ELR (cell line): ENCODE measurements at regions not wholly inside any gene's neighbourhood (a gene's known extent, or its start where the extent isn't known, plus 50 kb on each side); places are given as distances from the start of the nearest gene placed in this dataset.

Experiments
- DNase-seq: peaks from one replicate; pipeline ENCODE4 v3.0.0-alpha.2; 2015; ENCODE audit warnings: low read depth

- DNase-seq, result no peak
These were observed 61.9 kb upstream of the PTPRZ1 start for GRCh38 chr7:121810831-121811672.

- DNase-seq, result no peak
These were observed 65.9 kb upstream of the PTPRZ1 start for GRCh38 chr7:121807078-121807477.

GRCh38 chr7:121803039-121803438, 69.9 kb upstream of the PTPRZ1 start:
- DNase-seq, result peak; percentile 9

- DNase-seq, result peak; percentile 2
These were observed 71.9 kb upstream of the PTPRZ1 start for GRCh38 chr7:121800916-121801675.

- DNase-seq, result peak; percentile 56
These were observed 74.1 kb upstream of the PTPRZ1 start for GRCh38 chr7:121798896-121799295.

GRCh38 chr7:121798453-121798840, 74.5 kb upstream of the PTPRZ1 start:
- no peak for DNase-seq

- peak; percentile 29 for DNase-seq
These were observed 75.1 kb upstream of the PTPRZ1 start for GRCh38 chr7:121797657-121798452.

GRCh38 chr7:121796936-121797656, 75.9 kb upstream of the PTPRZ1 start:
- DNase-seq, result no peak

- DNase-seq, result no peak
These were observed 76.6 kb upstream of the PTPRZ1 start for GRCh38 chr7:121796381-121796780.

GRCh38 chr7:121795736-121796135, 77.2 kb upstream of the PTPRZ1 start:
- DNase-seq, result no peak

GRCh38 chr7:121793716-121794115, 79.2 kb upstream of the PTPRZ1 start:
- DNase-seq, result no peak

GRCh38 chr7:121777672-121778071, 95.3 kb upstream of the PTPRZ1 start:
- no peak for DNase-seq

GRCh38 chr7:121774563-121774962, 98.4 kb upstream of the PTPRZ1 start:
- no peak for DNase-seq

- DNase-seq, result no peak
These were observed 106.3 kb upstream of the PTPRZ1 start for GRCh38 chr7:121766676-121767075.

GRCh38 chr7:121761399-121761798, 111.6 kb upstream of the PTPRZ1 start:
- peak; percentile 61 for DNase-seq

- no peak for DNase-seq
These were observed 117.0 kb upstream of the PTPRZ1 start for GRCh38 chr7:121755818-121756552.

GRCh38 chr7:121755286-121755685, 117.7 kb upstream of the PTPRZ1 start:
- DNase-seq, result no peak

- DNase-seq, result no peak
These were observed 119.0 kb upstream of the PTPRZ1 start for GRCh38 chr7:121753944-121754343.

- peak; percentile 32 for DNase-seq
These were observed 120.3 kb upstream of the PTPRZ1 start for GRCh38 chr7:121752706-121753105.

GRCh38 chr7:121748546-121748945, 124.4 kb upstream of the PTPRZ1 start:
- no peak for DNase-seq

GRCh38 chr7:121745856-121746255, 127.1 kb upstream of the PTPRZ1 start:
- no peak for DNase-seq
